ENCODE measurements at regions not wholly inside any gene's neighbourhood (a gene's known extent, or its start where the extent isn't known, plus 50 kb on each side); places are given as distances from the start of the nearest gene placed in this dataset.

GRCh38 chr3:24968036-24968435 is 460.0 kb upstream of the RARB start:
- no peak for DNase-seq
- H3K36me3 ChIP-seq = no peaks in the 10 kb centered on the region
- no peak overlapping the region for H3K4me3 ChIP-seq
- no peaks in the 10 kb centered on the region for H3K9me3 ChIP-seq
- no peaks in the 10 kb centered on the region for H3K27me3 ChIP-seq
- H3K27ac ChIP-seq = no peak overlapping the region
- H3K4me1 ChIP-seq = no peaks in the 10 kb centered on the region
- intact Hi-C loops (cut with DNase I) = no loop called here
- TF ChIP-seq CTCF (IDR thresholded peaks at IDR 0.05) (no peak), POLR2A (IDR thresholded peaks at IDR 0.05) (no peak)
- WGBS, 2 donors = 100% methylated on average over 1 of the region's 1 CpG

GRCh38 chr3:24972491-24972890 is 455.6 kb upstream of the RARB start:
- intact Hi-C loops (cut with DNase I) = no loop called here
- Histone ChIP-seq H3K27ac (no peak overlapping the region), H3K9me3 (no peaks in the 10 kb centered on the region), H3K4me3 (no peak overlapping the region), H3K27me3 (no peaks in the 10 kb centered on the region), H3K36me3 (no peaks in the 10 kb centered on the region), H3K4me1 (no peaks in the 10 kb centered on the region)
- DNase-seq = no peak
- WGBS, 2 donors = 53 to 58% methylated on average over 1 of the region's 1 CpG
- TF ChIP-seq CTCF (IDR thresholded peaks at IDR 0.05) (no peak), POLR2A (IDR thresholded peaks at IDR 0.05) (no peak)

- no peak overlapping the region for H3K27ac ChIP-seq
- 55% methylated on average over 2 of the region's 5 CpGs; no CpG with 5 or more reads in 1 of the 2 donors for WGBS, 2 donors
- no peak for TF ChIP-seq POLR2A (IDR thresholded peaks at IDR 0.05)
- TF ChIP-seq CTCF (IDR thresholded peaks at IDR 0.05) = no peak
- no peaks in the 10 kb centered on the region for H3K36me3 ChIP-seq
- no peaks in the 10 kb centered on the region for H3K4me1 ChIP-seq
- intact Hi-C loops (cut with DNase I) = no loop called here
- DNase-seq = no peak
- no peaks in the 10 kb centered on the region for H3K27me3 ChIP-seq
- H3K9me3 ChIP-seq = no peaks in the 10 kb centered on the region
- no peak overlapping the region for H3K4me3 ChIP-seq
Observed at GRCh38 chr3:24981309-24981708, 446.8 kb upstream of the RARB start.

GRCh38 chr3:24981924-24982323 is 446.1 kb upstream of the RARB start:
- Histone ChIP-seq H3K36me3 (no peaks in the 10 kb centered on the region), H3K4me3 (no peak overlapping the region), H3K27me3 (no peaks in the 10 kb centered on the region), H3K9me3 (no peaks in the 10 kb centered on the region), H3K27ac (no peak overlapping the region), H3K4me1 (no peaks in the 10 kb centered on the region)
- DNase-seq = no peak
- intact Hi-C loops (cut with DNase I) = no loop called here
- TF ChIP-seq CTCF (IDR thresholded peaks at IDR 0.05) = no peak
- TF ChIP-seq POLR2A (IDR thresholded peaks at IDR 0.05) = no peak

- Histone ChIP-seq H3K36me3 (no peaks in the 10 kb centered on the region), H3K27ac (no peak overlapping the region), H3K9me3 (no peaks in the 10 kb centered on the region), H3K4me3 (no peak overlapping the region), H3K4me1 (no peaks in the 10 kb centered on the region), H3K27me3 (no peaks in the 10 kb centered on the region)
- TF ChIP-seq POLR2A (IDR thresholded peaks at IDR 0.05) (no peak), CTCF (IDR thresholded peaks at IDR 0.05) (no peak)
- 78 to 79% methylated on average over 9 of the region's 9 CpGs for WGBS, 2 donors
- intact Hi-C loops (cut with DNase I) = no loop called here
- no peak for DNase-seq
Observed at GRCh38 chr3:24985668-24986067, 442.4 kb upstream of the RARB start.
